ENCODE measurements at regions not wholly inside any gene's neighbourhood (a gene's known extent, or its start where the extent isn't known, plus 50 kb on each side); places are given as distances from the start of the nearest gene placed in this dataset.

GRCh38 chr21:23471877-23472276 lies 2135.4 kb downstream of the MRPL39 start:
- H3K27ac ChIP-seq, result no peak overlapping the region
- no peaks in the 10 kb centered on the region for H3K9me3 ChIP-seq
- no peak for DNase-seq (ENCODE audit: extremely low spot score in 2 of 2)
- H3K4me3 ChIP-seq, result no peak overlapping the region
- no peaks in the 10 kb centered on the region for H3K4me1 ChIP-seq
- H3K27me3 ChIP-seq, result no peaks in the 10 kb centered on the region
- no peaks in the 10 kb centered on the region for H3K36me3 ChIP-seq
- intact Hi-C loops (cut with DNase I), result no loop called here
- TF ChIP-seq CTCF (IDR thresholded peaks at IDR 0.05) (no peak), POLR2AphosphoS5 (IDR thresholded peaks at IDR 0.05; ENCODE audit: insufficient read depth in 1 of 2, low read depth in 1 of 2) (no peak), POLR2A (IDR thresholded peaks at IDR 0.05) (no peak)

DNA sequence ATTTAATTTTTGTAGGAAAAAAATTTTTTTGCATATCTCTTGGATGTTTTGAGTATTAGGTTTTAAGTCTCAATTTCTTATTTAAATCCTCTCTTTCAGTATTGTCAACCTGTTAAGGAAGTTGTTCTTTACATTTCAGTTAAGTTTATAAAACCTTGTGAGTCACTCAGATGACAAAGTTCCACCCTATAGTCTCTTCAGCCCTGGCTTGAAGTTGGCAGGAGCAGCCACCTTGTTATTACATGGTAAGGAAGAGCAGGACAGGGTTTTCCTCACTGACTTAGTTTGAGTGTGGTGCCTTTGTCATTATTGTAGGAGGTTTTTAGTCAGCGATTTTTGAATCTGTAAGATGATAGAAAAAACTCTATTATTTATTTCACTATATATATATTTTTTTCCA lies 2143.9 kb downstream of the MRPL39 start:
- DNase-seq (ENCODE audit: extremely low spot score in 2 of 2), result no peak
- H3K4me1 ChIP-seq, result no peaks in the 10 kb centered on the region
- no peak overlapping the region for H3K27ac ChIP-seq
- H3K4me3 ChIP-seq, result no peak overlapping the region
- H3K27me3 ChIP-seq, result no peaks in the 10 kb centered on the region
- no peaks in the 10 kb centered on the region for H3K36me3 ChIP-seq
- TF ChIP-seq CTCF (IDR thresholded peaks at IDR 0.05), result no peak
- intact Hi-C loops (cut with DNase I), result no loop called here
- H3K9me3 ChIP-seq, result no peaks in the 10 kb centered on the region

DNA sequence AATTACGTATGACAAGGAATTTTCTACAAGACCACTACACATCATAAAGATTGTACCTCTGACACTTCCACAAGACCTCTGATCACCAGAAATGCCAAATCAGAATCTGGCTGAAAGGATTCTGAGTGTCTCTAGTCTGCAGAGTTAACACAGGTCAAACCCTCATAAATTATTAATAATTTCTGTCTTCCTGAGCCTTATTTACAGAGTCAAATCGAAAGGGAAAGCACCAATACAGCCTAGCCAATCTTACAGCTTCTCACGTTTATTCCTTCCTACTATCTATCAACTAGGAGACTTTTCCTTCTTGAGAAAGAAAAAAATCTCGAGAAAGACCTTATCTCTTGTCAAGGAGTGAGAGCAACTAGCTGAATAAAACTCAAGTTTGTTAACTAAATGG lies 2151.6 kb downstream of the MRPL39 start:
- intact Hi-C loops (cut with DNase I), result no loop called here
- Histone ChIP-seq H3K4me1 (no peaks in the 10 kb centered on the region), H3K27me3 (no peaks in the 10 kb centered on the region), H3K9me3 (no peaks in the 10 kb centered on the region), H3K27ac (no peak overlapping the region), H3K36me3 (no peaks in the 10 kb centered on the region), H3K4me3 (no peak overlapping the region)
- DNase-seq (ENCODE audit: extremely low spot score in 2 of 2), result no peak
- no peak for TF ChIP-seq CTCF (IDR thresholded peaks at IDR 0.05)
- no peak for TF ChIP-seq POLR2AphosphoS5 (IDR thresholded peaks at IDR 0.05; ENCODE audit: insufficient read depth in 1 of 2, low read depth in 1 of 2)
- no peak for TF ChIP-seq POLR2A (IDR thresholded peaks at IDR 0.05)

DNA sequence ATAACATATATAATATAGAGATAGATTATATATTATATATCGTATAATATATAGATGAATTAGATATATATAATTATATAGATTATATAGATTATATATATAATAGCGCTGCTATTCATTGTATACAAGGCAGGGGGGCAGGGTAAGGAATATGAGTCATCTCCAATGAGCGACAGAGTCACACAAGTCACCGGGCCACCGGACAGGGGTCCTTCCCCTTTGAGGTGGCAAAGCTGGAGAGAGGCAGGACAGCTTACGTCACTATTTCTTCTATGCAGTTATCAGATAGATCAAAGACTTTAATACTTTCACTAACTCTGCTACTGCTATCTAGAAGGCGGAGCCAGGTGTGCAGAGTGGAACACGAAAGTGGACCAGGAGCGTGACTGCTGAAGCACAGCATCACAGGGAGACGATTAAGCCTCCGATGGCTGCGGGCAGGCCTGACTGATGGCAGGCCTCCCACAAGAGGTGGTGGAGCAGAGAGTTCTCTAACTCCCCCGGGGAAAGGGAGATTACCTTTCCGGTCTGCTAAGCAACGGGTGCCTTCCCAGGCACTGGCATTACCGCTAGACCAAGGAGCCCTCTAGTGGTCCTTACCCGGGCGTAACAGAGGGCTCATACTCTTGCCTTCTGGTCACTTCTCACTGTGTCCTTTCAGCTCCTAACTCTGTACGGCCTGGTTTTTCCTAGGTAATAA lies 2154.7 kb downstream of the MRPL39 start:
- no peak for DNase-seq (ENCODE audit: extremely low spot score in 2 of 2)
- Histone ChIP-seq H3K36me3 (no peaks in the 10 kb centered on the region), H3K4me3 (no peak overlapping the region), H3K27me3 (no peaks in the 10 kb centered on the region), H3K4me1 (no peaks in the 10 kb centered on the region), H3K27ac (no peak overlapping the region), H3K9me3 (no peaks in the 10 kb centered on the region)
- intact Hi-C loops (cut with DNase I), result no loop called here
- TF ChIP-seq POLR2AphosphoS5 (IDR thresholded peaks at IDR 0.05; ENCODE audit: insufficient read depth in 1 of 2, low read depth in 1 of 2) (no peak), CTCF (IDR thresholded peaks at IDR 0.05) (no peak), POLR2A (IDR thresholded peaks at IDR 0.05) (no peak)

- intact Hi-C loops (cut with DNase I), result no loop called here
- TF ChIP-seq CTCF (IDR thresholded peaks at IDR 0.05), result no peak
- TF ChIP-seq POLR2A (IDR thresholded peaks at IDR 0.05), result no peak
- no peak for TF ChIP-seq POLR2AphosphoS5 (IDR thresholded peaks at IDR 0.05; ENCODE audit: insufficient read depth in 1 of 2, low read depth in 1 of 2)
- H3K36me3 ChIP-seq, result no peaks in the 10 kb centered on the region
- DNase-seq (ENCODE audit: extremely low spot score in 2 of 2), result no peak
- H3K9me3 ChIP-seq, result no peaks in the 10 kb centered on the region
- no peak overlapping the region for H3K27ac ChIP-seq
- H3K4me3 ChIP-seq, result no peak overlapping the region
- no peaks in the 10 kb centered on the region for H3K4me1 ChIP-seq
- no peaks in the 10 kb centered on the region for H3K27me3 ChIP-seq
Measured at GRCh38 chr21:23445307-23445706, 2162.0 kb downstream of the MRPL39 start.

All from vagina (tissue), 2 donors.